ENCODE measurements at regions not wholly inside any gene's neighbourhood (a gene's known extent, or its start where the extent isn't known, plus 50 kb on each side); places are given as distances from the start of the nearest gene placed in this dataset.

DNA sequence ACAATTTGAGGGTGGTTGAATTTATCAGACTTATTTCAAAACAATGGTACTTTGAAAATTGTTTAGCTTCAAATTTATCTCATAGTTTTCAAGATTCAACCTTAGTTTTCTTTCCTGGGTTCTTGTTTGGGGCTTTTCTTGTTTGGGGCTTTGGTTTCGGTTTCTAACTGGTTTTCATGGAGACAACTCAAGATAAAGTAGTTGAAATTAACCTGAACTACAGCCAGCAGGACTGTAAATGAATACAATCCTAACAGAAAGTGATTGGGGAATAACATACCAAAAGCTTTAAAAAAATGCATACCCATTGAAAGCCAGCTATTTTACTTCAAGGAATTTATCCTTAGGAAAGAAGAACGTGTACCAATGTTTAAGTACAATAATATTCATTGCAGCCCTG lies 133.5 kb upstream of the SLC14A2 start:
- Histone ChIP-seq H2AFZ (replicated peaks; ENCODE audit: low read length, poor library complexity) (no peak overlapping the region), H2BK15ac (ENCODE audit: low read depth, low read length) (no peak overlapping the region), H3K27me3 (ENCODE audit: control insufficient read depth, insufficient read depth, low read length) (no peaks in the 10 kb centered on the region; the same call in 1 of the 2 replicates), H3K79me1 (ENCODE audit: low read depth in 1 of 2, low read length in 2 of 2) (no peaks in the 10 kb centered on the region), H3K36me3 (ENCODE audit: control insufficient read depth, insufficient read depth, low read length) (no peaks in the 10 kb centered on the region), H4K8ac (ENCODE audit: low read depth in 2 of 2, low read length in 2 of 2) (no peak overlapping the region), H3K9me1 (ENCODE audit: insufficient read depth, low read length) (no peaks in the 10 kb centered on the region), H2AK5ac (ENCODE audit: low read depth, low read length) (no peak overlapping the region), H3K18ac (ENCODE audit: low read depth, low read length) (no peak overlapping the region), H4K91ac (ENCODE audit: insufficient read depth, low read depth, low read length) (no peak overlapping the region), H4K20me1 (ENCODE audit: insufficient read depth, low read length) (no peaks in the 10 kb centered on the region), H2BK5ac (ENCODE audit: low read depth, low read length, poor library complexity, severe bottlenecking) (no peak overlapping the region), H3K4me1 (ENCODE audit: control insufficient read depth, insufficient read depth, low read length) (no peaks in the 10 kb centered on the region), H3K27ac (ENCODE audit: insufficient read depth, low read length) (no peak overlapping the region), H3K4me3 (ENCODE audit: insufficient read depth, low read depth, low read length) (no peak overlapping the region), H3K4ac (ENCODE audit: low read depth, low read length) (no peak overlapping the region), H4K5ac (ENCODE audit: low read depth, low read length) (no peak overlapping the region), H3K14ac (replicated peaks; ENCODE audit: low read depth, low read length) (no peak overlapping the region), H2BK20ac (ENCODE audit: low read depth, low read length) (no peak overlapping the region), H3K23ac (ENCODE audit: low read depth, low read length) (no peak overlapping the region), H3K9ac (ENCODE audit: low read depth, low read length) (no peak overlapping the region), H2AK9ac (replicated peaks; ENCODE audit: low read depth, low read length, poor library complexity) (no peak overlapping the region), H3K4me2 (ENCODE audit: low read depth, low read length) (no peak overlapping the region), H2BK120ac (ENCODE audit: low read depth, low read length) (no peak overlapping the region), H3K9me3 (ENCODE audit: control insufficient read depth, insufficient read depth, low read length) (no peaks in the 10 kb centered on the region), H3K56ac (ENCODE audit: extremely low read depth, insufficient read depth, low read length) (no peak overlapping the region)
- WGBS, 2 experiments (ENCODE audit: extremely low coverage in 2 of 2, insufficient read length in 1 of 2) = no CpG with 5 or more reads among the region's 2 CpGs
- TF ChIP-seq, protein P1, sequence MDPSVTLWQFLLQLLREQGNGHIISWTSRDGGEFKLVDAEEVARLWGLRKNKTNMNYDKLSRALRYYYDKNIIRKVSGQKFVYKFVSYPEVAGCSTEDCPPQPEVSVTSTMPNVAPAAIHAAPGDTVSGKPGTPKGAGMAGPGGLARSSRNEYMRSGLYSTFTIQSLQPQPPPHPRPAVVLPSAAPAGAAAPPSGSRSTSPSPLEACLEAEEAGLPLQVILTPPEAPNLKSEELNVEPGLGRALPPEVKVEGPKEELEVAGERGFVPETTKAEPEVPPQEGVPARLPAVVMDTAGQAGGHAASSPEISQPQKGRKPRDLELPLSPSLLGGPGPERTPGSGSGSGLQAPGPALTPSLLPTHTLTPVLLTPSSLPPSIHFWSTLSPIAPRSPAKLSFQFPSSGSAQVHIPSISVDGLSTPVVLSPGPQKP (IDR thresholded peaks at IDR 0.05; ENCODE audit: borderline replicate concordance, low read depth, low read length) = no peak
- TF ChIP-seq USF2 (IDR thresholded peaks at IDR 0.05; ENCODE audit: low read depth, low read length) (no peak), RFX5 (IDR thresholded peaks at IDR 0.05; ENCODE audit: low read depth, low read length) (no peak)
- TF ChIP-seq, protein P2, sequence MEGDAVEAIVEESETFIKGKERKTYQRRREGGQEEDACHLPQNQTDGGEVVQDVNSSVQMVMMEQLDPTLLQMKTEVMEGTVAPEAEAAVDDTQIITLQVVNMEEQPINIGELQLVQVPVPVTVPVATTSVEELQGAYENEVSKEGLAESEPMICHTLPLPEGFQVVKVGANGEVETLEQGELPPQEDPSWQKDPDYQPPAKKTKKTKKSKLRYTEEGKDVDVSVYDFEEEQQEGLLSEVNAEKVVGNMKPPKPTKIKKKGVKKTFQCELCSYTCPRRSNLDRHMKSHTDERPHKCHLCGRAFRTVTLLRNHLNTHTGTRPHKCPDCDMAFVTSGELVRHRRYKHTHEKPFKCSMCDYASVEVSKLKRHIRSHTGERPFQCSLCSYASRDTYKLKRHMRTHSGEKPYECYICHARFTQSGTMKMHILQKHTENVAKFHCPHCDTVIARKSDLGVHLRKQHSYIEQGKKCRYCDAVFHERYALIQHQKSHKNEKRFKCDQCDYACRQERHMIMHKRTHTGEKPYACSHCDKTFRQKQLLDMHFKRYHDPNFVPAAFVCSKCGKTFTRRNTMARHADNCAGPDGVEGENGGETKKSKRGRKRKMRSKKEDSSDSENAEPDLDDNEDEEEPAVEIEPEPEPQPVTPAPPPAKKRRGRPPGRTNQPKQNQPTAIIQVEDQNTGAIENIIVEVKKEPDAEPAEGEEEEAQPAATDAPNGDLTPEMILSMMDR (conservative IDR thresholded peaks at IDR 0.05; ENCODE audit: low read depth, low read length) = no peak
- CTCF ChIA-PET = no interaction called here
- ATAC-seq (ENCODE audit: low read depth) (no peak), DNase-seq (no peak)
- no TSS peak for BruUV-seq (replicated peaks)
- in situ Hi-C loops (cut with MboI; ENCODE audit: low sequenced_read_pairs) = no loop called here
- dilution Hi-C loops (cut with HindIII; ENCODE audit: low sequenced_read_pairs, unreplicated experiment) = no loop called here
- intact Hi-C loops (cut with micrococcal nuclease) = no loop called here
- POLR2A ChIA-PET (ENCODE audit: unreplicated experiment) = no interaction called here

Data from IMR-90 (cell line).